H1 (cell line): ENCODE measurements at regions not wholly inside any gene's neighbourhood (a gene's known extent, or its start where the extent isn't known, plus 50 kb on each side); places are given as distances from the start of the nearest gene placed in this dataset.

ENCODE experiments used
- SP1 ChIP-seq: IDR thresholded peaks from 2 replicates; pipeline ENCODE4 v1.6.1; 2011; ENCODE audit warnings: low read depth, low read length
- TCF12 ChIP-seq: IDR thresholded peaks from 2 replicates; pipeline ENCODE4 v1.6.1; 2011; ENCODE audit warnings: low read depth, mild to moderate bottlenecking, low read length

DNA sequence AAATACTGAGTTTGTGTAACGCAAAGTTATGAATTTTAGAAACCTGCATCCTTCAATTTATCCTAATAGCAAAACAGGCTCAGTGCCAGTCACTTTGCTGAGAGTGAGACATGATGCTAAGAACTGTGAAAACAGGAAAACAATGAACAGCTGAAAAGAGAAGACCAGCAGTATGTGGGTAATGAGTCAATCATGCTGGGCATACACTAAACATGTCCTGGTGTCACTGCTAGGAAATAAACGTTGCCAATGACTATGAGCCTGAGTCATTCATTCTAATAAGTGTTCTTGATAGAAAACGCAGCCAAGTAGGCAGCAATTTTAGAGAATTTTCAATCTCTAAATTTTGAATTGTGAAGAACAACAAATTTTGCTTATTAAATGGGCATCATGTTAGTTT is 237.3 kb downstream of the GALR1 start:
- TF ChIP-seq TCF12 (no peak), SP1 (no peak)
